ENCODE measurements at regions not wholly inside any gene's neighbourhood (a gene's known extent, or its start where the extent isn't known, plus 50 kb on each side); places are given as distances from the start of the nearest gene placed in this dataset.

- H3K4me3 ChIP-seq (ENCODE audit: low read depth, low read length): no peak overlapping the region
- peak; percentile 72 for DNase-seq (ENCODE audit: low read depth, low spot score)
- TF ChIP-seq CTCF (IDR thresholded peaks at IDR 0.05; ENCODE audit: low read depth, low read length): no peak
- in situ Hi-C loops (cut with HindIII; ENCODE audit: low sequenced_read_pairs): no loop called here
Observed at GRCh38 chr6:137731960-137732616, 135.0 kb upstream of the TNFAIP3 start.

DNA sequence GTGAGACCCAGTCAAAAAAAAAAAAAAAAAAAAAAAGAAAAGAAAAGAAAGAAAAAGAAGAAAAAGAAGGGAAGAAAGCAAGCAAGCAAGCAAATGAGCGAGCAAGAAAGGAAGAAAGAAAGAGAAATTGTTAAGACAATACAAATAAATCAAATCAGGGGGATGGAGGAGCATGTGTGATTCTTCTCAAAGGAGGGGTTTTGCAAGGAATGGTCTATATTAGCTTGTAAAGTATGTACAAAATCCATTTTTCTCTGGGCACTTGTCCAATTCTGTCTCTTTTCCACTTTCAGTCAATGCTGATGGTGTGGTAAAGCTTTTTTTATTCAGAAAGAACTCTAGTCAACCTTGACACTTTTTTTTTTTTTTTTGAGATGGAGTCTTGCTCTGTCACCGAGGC lies 133.7 kb upstream of the TNFAIP3 start:
- in situ Hi-C loops (cut with HindIII; ENCODE audit: low sequenced_read_pairs): no loop called here
- TF ChIP-seq CTCF (IDR thresholded peaks at IDR 0.05; ENCODE audit: low read depth, low read length): no peak
- H3K4me3 ChIP-seq (ENCODE audit: low read depth, low read length): no peak overlapping the region
- DNase-seq (ENCODE audit: low read depth, low spot score): no peak

DNA sequence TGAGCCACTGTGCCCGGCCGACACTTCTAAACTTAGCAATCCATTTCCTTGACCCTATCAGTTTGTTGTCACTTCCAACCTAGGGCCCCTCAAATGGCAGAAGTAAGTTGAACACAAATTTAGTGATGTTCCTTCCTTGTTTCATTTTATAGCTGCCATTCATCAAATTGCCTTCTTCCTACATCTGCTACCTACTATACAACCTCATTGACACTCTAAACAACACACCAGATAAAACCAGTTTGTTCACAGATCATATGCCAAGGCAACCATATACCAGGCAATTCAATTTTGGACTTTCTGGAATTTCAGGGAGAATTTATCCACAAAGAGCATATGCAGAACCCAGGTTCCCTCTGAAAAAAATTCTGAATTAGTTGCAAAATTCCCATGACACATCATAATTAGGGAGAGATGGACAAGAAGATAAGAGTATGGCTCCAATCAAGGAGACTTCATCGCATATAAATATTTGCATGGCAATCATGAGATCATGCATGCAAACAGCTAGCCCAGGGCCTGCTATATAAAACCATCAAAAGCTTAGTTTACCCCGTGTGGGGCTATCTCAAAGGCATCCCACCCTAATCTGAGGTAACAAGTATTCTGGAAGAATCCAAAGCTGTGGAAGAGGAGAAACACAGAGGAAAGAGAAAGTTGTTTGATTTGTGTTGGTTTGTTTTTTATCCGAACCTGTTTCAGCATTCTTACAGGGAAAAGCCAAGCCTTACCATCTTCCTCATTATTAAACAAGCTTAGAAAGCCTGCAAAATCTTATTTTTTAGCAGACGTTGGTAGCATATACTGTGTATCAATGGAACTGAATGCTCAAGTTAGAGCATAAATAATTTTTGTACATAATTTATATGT lies 132.8 kb upstream of the TNFAIP3 start:
- TF ChIP-seq CTCF (IDR thresholded peaks at IDR 0.05; ENCODE audit: low read depth, low read length): no peak
- in situ Hi-C loops (cut with HindIII; ENCODE audit: low sequenced_read_pairs): no loop called here
- no peak overlapping the region for H3K4me3 ChIP-seq (ENCODE audit: low read depth, low read length)
- DNase-seq (ENCODE audit: low read depth, low spot score): no peak

DNA sequence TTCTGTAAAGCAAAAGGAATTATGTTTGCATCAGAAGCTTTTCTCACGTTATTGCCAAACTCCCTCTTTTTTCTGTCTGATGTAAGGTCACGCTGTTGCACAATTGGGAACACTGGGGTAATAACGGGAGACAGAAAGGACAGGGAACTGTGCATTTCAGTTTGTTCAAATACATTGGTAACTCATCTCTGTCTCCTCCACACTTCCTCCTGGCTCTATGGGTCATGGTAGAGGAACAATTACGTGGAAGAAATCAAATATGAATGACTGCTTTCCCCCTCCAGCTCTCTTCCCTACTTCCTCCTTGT lies 132.2 kb upstream of the TNFAIP3 start:
- TF ChIP-seq CTCF (IDR thresholded peaks at IDR 0.05; ENCODE audit: low read depth, low read length): no peak
- H3K4me3 ChIP-seq (ENCODE audit: low read depth, low read length): no peak overlapping the region
- no peak for DNase-seq (ENCODE audit: low read depth, low spot score)
- in situ Hi-C loops (cut with HindIII; ENCODE audit: low sequenced_read_pairs): no loop called here

GRCh38 chr6:137736048-137736818 lies 130.8 kb upstream of the TNFAIP3 start:
- DNase-seq (ENCODE audit: low read depth, low spot score): no peak

More at GRCh38 chr6:137736048-137736818, 130.8 kb upstream of the TNFAIP3 start:
- no peak overlapping the region for H3K4me3 ChIP-seq (ENCODE audit: low read depth, low read length)
- in situ Hi-C loops (cut with HindIII; ENCODE audit: low sequenced_read_pairs): no loop called here
- no peak for TF ChIP-seq CTCF (IDR thresholded peaks at IDR 0.05; ENCODE audit: low read depth, low read length)
